ENCODE measurements at regions not wholly inside any gene's neighbourhood (a gene's known extent, or its start where the extent isn't known, plus 50 kb on each side); places are given as distances from the start of the nearest gene placed in this dataset.
"Not testable (repeated sequence)": the region's sequence is repeated elsewhere in the genome, so short reads cannot be mapped to it uniquely, and the experiment has no call there.

DNA sequence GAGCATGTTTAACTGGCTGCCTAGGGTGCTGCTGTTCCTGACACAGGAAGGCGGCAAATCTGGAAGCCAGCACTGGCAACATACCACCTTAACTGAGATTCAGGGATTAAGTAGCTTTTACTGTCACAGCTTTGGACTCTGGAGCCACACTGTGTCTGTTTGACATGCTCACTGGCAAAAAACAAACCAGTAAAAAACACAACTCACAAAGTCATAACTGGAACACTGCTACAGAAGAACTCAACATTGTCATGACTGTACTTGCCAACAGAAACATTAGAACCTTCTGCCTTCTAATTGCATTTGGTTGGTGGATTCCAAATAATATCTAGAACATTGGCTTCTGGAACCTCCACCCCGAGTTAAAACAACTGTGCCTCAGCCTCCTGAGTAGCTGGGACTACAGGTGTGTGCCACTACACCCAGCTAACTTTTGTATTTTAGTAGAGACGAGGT is 117.6 kb downstream of the TTC6 start:
- no peak for DNase-seq

DNA sequence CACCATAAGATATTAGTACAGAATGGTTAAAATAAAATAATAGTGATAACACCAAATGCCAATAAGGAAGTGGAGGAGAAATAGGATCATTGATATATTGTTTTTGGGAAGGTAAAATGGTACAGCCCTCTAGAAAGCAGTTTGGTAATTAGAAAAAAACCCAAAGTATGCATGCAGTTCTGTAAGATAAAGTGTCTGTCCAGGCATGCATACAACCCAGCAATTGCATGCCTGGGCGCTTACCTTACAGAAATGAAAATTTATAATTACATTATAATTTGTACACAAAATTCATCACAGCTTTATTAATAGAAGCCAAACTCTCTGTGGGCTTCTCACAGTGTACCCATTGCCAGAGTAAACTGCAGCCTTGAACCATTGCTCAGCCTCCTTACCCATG is 124.7 kb downstream of the TTC6 start:
- no peak for DNase-seq

DNA sequence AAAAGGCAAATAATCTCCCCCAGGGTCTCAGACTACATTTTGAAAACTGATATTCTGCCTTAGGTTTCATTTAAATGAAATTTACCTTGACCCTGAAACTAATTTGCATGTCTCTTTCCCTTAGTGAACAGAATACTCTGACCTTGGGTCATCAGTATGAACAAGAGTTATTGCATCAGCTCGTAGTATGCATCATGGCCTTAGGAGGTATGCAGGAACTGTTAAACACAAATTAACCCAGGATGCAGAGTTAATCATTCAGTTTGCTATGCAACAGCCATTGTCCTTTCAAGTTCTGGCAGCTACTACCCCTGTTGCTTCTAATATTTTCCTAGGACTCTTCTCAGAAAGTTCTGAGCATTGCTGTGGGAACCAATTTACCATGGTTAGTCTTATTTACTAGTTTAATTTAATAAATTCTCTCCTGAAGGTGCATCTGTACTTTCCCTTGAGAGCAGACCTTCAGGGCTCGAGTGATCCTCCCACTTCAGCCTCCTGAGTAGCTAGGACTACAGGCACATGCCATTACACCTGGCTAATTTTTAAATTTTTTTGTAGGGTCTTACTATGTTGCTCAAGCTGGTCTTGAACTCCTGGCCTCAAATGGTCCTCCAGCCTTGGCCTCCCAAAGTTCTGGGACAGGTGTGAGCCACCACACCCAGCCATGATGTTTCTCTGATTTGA is 126.7 kb downstream of the TTC6 start:
- DNase-seq, result no peak

DNA sequence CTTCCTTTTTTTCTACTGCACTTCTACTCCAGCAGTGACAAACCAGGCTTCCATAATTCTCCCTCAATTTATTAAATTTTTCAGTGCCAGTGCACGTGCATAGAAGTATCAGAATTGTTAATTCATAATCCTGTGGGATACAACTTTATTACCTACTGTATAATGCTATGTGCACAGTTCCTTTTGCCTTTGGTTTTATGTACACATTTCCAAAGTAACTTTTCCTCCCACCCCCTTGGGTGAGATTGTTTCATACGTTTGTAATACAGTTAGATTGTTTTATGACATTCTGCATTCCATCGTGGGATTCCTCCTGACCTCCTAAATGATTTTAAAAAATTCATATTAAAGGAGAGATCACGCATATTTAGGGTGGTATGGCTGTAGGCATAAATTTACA is 128.1 kb downstream of the TTC6 start:
- no peak for DNase-seq

DNA sequence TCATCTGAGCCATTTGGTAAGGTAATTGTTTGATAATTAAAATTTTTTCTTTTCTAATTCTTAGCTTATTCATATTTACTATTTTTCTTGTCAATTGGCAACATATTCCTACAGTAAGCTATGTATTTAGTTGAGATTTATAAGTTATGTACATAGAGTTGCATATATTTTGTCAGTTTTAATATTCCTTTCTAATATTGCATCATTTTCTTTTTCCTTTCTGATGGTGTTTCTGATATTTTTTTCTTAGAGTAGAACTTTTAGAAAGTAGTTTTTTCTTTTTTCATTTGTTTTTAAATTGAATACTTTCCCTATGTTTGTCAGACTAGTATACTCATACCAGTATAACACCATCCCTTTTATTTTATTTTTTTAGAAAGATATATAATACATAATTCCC is 131.3 kb downstream of the TTC6 start:
- no peak for DNase-seq

DNA sequence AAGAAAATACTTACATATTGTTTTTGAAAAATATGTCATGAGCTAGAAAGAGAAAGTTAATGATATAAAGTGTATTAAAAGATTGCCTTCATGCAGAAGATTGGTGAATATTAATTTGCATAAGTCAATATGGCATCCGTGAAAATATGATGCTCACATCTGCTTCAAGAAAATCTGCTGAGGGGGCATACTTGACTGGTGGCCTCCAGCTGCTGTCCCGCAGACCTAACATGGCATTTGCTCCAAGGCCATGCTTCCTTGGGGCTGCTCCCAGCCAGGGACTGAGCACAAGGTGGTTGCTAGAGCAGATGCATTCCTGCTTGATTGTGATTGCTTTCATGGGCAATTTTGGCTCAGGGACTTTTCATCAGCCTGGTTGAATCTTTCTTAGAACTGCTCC is 133.8 kb downstream of the TTC6 start:
- no peak for DNase-seq

DNA sequence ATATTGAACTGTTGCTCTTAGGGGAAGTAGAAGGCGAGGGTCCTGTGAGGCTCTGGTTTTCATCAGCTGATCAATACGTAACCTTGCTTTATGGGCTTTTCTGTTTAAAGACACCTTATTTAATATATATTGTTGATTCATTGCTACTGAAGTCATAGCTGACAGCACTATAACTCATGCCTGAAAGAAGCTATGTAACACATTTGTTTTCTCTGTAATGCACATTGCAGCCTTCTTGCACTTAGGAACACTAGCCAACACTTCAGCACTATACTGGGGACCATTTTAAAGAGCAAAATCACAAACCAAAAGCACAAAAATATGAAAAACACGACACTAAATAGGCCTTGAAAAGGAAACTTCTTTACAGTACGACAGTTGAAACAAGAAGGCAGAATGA is 135.7 kb downstream of the TTC6 start:
- DNase-seq, result no peak

DNA sequence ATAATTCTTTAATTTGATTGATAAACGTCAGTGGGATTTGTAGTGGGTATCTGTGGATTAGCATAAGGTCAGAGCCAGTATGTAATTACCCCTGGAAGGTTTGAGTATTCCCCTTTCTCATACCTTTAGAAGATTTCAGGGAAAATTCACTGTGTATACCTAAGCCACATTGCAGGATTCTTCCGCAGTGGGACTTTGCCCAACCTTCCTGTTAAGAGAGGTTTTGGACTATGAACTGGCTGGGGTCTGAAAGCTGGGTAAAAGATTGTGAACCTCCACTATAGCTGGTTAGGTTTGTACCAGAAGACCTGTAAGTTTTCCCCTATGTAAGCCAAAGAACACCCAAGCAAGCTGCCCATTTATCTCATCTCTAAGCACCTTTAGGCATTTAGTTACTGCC is 150.2 kb downstream of the TTC6 start:
- DNase-seq, result no peak

DNA sequence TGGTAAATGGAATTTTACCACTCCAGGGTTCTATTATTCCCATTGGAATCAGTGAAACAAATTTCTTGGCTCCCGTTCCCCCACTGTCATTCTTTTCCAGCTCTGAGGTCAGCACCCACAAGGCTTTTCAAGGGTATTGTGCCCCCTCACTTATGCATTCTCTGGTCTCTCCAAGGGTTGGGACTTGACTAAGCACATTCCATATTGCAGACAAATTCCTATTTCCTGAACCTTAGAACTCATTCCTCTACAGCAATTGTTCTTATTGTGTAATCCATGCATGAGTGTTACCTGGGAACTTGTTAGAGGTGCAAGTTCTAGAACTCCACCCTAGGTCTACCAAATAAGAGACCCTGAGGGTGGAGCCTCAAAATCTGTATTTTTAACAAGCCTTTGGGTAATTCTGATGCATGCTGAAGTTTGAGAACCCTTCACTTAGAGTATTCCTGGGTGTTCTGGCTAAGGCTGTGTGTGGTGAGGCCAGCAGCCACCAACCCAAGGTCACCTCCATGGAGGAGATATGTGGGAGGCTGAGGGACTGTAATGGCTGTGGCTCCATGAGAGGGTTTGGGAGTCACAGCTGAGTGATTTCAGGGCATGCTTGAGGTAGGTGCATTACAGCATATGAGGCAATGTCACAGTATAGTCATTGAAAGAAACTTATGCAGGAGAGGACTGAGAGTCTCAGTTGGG is 150.9 kb downstream of the TTC6 start:
- no peak for DNase-seq

DNA sequence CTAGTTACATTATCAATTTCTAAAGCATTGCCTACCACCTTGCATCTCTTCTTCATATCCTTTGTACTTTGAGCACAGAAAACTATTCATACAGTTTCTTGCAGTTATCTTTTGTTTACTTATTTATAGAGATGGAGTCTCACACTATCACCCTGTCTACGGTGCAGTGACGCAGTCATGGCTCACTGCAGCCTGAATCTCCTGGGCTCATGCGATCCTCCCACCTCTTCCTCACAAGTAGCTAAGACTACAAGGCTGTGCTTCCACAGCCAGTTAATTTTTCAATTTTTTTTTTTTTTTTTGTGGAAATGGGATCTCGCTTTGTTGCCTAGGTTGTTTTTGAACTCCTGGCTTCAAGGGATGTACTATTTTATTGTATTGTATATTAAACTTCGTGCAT is 158.0 kb downstream of the TTC6 start:
- DNase-seq, result no peak

DNA sequence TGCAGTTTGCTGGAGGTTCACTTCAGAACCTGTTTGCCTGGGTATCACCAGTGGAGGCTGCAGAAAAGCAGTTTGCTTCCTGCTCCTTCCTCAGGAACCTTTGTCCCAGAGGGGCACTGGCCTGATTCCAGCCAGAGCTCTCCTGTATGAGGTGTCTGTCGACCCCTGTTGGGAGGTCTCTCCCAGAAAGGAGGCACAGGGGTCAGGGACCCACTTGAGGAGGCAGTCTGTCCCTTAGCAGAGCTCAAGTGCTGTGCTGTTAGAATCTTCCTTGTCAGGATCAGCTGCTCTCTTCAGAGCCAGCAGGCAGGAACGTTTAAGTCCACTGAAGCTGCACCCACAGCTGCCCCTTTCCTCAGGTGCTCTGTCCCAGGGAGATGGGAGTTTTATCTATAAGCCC is 164.8 kb downstream of the TTC6 start:
- not testable (repeated sequence) for DNase-seq

DNA sequence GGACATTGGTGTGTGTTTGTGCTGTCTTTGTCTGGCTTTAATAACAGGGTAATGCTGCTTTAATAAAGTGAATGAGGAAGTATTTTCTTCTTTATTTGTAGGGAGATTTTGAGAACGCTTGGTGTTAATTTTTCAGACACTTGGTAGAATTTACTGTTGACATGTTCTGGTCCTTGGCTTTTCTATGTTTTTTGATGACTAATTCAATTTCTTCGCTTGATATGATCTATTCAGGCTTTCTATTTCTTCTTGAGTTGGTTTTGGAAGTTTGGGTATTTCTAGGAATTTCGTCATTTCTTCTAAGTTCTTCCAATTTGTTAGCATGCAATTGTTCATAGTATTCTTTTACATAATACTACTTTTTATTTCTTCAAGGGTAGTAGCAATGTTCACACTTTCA is 167.8 kb downstream of the TTC6 start:
- DNase-seq, result no peak

DNA sequence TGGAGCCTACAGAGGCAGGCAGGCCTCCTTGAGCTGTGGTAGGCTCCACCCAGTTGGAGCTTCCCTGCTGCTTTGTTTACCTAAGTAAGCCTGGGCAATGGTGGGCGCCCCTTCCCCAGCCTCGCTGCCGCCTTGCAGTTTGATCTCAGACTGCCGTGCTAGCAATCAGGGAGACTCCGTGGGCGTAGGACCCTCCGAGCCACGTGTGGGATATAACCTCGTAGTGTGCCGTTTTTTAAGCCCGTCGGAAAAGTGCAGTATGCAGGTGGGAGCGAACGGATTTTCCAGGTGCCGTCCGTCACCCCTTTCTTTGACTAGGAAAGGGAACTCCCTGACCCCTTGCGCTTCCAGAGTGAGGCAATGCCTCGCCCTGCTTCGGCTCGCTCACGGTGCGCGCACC is 176.9 kb downstream of the TTC6 start:
- not testable (repeated sequence) for DNase-seq

DNA sequence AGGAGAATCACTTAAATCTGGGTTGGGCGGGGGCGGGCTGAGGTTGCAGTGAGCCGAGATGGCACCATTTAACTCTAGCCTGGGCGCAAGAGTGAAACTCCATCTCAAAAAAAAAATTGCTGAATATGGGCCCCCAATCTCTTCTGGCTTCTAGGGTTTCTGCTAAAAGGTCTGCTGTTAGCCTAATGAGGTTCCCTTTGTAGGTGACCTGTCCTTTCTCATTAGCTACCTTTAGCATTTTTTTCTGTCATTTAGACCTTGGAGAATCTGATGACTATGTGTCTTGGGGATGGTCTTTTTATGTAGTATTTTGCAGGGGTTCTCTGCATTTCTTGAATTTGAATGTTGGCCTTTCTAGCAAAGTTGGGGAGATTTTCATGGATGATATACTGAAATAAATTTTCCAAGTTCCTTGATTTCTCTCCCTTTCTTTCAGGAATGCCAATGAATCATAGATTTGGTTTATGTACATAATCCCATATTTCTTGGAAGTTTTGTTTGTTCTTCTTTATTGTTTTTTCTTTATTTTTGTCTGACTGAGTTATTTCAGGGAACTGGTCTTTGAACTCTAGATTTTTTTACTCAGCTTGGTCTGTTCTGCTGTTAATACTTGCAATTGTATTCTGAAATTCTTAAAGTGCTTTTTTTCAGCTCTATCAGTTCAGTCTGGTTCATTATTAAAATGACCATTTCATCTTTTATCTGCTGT is 181.5 kb downstream of the TTC6 start:
- DNase-seq, result no peak

DNA sequence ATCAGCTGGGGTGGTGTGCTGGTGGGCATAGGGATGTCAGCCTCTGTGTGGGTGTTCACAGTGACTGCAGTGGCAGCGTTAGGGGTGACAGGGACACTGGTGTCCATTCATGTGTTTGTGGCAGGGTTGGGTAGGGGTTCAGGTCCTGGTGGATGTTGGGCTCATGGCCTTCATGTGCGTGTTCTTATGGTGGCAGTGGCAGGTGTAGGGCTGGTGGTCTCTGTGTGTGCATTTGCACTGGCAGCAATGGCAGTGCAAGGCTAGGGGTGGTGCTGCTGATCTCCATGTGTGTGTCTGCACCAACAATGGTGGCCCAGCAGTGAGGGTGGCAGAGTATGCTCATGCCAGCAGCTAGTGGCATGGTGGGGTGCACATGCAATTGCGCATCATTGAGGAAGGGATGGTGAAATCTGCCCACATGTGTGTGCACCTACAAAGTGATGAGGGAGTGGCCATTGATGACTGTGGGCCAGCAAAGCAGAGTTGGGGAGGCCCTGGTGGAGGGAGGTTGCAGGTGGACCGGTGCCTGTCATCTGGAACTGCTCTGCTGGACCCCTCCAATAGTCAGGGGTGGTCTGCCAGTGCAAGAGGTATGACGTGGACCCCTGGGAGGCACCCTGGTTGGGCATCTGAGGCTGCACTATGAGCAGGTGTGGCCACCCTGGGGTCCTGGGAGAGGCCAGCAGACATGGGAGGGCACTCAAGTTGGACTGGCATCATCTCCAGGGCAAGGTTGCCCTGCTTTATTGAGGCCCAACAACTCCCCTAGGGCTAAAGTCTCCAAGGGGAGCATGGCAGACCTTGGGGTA is 182.9 kb downstream of the TTC6 start:
- DNase-seq, result no peak

DNA sequence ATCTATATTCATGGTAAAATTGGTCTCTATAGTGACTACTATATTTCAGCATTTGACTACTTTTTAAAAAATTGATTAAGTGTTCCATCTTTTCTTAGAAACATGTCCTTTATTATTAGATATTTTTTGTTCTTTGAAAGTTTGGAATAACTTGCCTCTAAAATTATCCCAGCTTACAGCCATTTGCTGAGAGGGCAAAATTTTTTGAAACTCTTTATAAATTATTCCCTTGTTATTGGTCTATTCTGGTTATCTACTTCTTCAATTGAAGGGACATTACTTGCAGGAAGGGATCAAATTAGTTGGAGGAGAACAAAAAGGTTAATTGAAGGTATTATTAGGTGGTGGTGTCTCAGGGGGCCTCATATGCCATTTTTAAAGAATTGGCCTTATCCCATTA is 184.1 kb downstream of the TTC6 start:
- no peak for DNase-seq

DNA sequence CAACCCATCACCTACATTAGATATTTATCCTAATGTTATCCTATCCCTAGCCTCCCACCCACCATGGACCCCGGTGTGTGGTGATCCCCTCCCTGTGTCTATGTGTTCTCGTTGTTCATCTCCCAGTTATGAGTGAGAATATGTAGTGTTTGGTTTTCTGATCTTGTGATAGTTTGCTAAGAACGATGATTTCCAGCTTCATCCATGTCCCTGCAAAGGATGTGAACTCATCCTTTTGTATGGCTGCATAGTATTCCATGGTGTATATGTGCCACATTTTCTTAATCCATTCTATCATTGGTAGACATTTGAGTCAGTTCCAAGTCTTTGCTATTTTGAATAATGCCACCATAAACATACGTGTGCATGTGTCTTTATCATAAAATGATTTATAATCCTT is 185.3 kb downstream of the TTC6 start:
- not testable (repeated sequence) for DNase-seq

DNA sequence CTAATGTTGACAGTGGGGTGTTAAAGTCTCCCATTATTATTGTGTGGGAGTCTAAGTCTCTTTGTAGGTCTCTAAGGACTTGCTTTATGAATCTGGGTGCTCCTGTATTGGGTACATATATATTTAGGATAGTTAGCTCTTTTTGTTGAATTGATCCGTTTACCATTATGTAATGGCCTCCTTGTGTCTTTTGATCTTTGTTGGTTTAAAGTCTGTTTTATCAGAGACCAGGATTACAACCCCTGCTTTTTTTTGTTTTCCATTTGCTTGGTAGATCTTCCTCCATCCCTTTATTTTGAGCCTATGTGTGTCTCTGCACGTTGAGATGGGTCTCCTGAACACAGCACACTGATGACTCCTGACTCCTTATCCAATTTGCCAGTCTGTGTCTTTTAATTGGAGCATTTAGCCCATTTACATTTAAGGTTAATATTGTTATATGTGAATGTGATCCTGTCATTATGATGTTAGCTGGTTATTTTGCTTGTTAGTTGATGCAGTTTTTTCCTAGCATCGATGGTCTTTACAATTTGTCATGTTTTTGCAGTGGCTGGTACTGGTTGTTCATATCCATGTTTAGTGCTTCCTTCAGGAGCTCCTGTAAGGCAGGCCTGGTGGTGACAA is 188.9 kb downstream of the TTC6 start:
- DNase-seq, result not testable (repeated sequence)

DNA sequence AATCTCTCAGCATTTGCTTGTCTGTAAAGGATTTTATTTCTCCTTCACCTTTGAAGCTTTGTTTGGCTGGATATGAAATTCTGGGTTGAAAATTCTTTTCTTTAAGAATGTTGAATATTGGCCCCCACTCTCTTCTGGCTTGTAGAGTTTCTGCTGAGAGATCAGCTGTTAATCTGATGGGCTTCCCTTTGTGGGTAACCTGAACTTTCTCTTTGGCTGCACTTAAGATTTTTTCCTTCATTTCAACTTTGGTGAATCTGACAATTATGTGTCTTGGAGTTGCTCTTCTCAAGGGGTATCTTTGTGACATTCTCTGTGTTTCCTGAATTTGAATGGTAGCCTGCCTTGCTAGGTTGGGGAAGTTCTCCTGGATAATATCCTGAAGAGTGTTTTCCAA is 189.4 kb downstream of the TTC6 start:
- DNase-seq, result not testable (repeated sequence)

DNA sequence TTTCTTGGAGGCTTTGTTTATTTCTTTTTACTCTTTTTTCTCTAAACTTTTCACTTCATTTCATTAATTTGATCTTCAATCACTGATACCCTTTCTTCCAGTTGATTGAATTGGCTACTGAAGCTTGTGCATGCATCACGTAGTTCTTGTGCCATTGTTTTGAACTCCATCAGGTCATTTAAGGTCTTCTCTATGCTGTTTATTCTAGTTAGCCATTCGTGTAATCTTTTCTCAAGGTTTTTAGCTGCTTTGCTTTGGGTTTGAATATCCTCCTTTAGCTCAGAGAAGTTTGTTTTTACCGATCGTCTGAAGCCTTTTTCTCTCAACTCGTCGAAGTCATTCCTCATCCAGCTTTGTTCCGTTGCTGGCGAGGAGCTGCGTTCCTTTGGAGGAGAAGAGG is 189.9 kb downstream of the TTC6 start:
- not testable (repeated sequence) for DNase-seq

DNA sequence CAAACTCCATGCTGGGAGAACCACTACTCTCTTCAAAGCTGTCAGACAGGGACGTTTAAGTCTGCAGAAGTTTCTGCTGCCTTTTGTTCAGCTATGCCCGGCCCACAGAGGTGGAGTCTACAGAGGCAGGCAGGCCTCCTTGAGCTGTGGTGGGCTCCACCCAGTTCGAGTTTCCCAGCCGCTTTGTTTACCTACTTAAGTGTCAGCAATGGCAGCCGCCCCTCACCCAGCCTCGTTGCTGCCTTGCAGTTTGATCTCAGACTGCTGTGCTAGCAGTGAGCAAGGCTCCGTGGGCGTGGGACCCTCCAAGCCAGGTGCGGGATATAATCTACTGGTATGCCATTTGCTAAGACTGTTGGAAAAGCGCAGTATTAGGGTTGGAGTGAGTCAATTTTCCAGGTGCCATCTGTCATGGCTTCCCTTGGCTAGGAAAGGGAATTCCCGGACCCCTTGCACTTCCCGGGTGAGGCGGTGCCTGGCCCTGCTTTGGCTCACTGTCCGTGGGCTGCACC is 190.7 kb downstream of the TTC6 start:
- DNase-seq, result not testable (repeated sequence)

DNA sequence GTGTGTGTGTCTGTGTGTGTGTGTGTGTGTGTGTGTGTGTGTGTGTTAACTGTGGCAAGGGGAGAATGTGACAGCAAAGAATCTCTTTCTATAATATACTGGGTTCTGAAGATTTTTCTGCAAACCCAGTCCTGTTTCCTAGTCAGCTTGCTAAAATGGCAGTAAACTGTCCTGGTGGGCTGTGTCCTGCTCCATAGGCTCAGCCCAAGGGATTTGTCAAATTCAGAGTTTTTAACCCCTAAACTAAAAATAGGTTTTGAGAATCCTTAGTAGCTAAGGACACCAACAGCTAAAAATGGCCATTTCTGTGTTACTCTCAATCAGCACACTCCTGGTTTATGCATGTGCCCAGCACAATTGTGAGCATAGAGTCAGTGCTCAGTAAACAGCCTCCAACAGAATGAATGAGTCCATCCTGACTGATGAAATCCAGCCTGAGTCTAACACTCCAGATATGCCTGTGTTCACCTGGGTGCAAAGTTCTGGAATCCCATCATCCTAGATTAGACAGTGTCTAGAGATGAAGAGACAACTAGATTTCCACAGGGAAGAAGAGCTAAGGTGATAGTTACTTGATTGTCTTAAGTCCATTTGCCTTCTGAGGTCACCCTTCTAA is 192.6 kb downstream of the TTC6 start:
- DNase-seq, result no peak
